ENCODE measurements at regions not wholly inside any gene's neighbourhood (a gene's known extent, or its start where the extent isn't known, plus 50 kb on each side); places are given as distances from the start of the nearest gene placed in this dataset.

DNA sequence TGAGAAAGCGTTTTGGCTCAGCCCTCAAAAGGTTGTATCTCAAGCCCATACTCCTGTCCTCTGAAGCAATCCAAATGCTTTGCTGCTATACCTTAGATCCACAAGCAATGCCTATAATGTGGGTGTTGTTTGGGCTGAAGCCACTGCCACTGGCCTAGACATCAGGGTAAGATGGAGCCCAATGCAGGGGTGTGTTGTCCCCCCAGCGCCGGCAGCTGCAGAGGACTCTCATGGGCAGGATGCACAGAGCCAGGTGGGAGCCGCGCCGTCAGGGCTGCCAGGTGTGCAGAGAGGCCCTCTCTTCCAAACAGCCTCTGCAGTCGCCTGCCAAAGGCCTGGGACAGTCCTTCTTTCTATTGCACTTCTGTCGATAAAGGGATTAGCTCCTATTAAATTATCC is 205.2 kb upstream of the SHH start (continued):
- TF ChIP-seq POLR2AphosphoS5 (IDR thresholded peaks at IDR 0.05; ENCODE audit: low read depth) = no peak

DNA sequence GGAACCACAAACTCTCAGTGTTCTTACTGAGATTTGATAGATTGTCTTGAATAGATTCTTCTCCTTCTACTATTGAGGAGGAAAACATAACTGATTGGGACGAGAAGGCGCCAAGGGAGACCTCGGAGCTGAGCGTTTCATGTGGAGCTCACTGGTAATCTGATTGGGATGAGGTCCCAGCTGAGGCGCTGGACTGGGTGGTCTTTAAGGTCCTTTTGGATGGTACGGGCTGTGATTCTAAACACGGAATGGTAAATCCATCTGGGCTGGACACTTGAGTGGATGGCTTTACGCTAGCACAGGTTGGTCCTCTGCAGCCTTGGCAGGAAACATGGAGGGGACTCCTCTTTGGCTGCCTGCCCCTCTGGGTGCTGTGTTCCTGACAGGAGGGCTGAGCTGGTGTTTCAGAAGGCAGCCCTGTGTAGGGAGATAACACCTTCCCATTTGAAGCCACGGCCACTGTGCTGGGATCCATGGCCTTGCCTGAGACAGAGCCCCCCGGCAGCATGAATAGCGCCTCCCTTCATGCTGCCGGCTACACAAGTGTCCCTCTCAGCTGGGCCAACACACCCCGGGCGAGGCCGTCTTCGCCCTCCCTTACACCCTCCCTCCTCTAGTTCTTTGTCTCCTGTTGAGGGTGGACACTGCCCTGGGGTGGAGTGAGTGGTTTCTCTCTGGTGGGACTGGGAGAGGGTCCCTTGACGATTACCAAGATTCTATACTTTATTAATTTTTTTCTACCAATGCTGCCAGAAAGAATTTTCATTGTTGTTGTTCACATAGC is 203.2 kb upstream of the SHH start:
- no peaks in the 10 kb centered on the region for H3K27me3 ChIP-seq (ENCODE audit: insufficient read depth)
- ATAC-seq (no peak), DNase-seq (ENCODE audit: low spot score) (no peak)
- no peaks in the 10 kb centered on the region for H3K9me2 ChIP-seq (ENCODE audit: insufficient read depth)
- no peak overlapping the region for H3K27ac ChIP-seq (ENCODE audit: low read depth)
- H2AFZ ChIP-seq = no peak overlapping the region
- Mint-ChIP-seq H3K27ac (no peak overlapping the region), H3K4me3 (no peak overlapping the region), H3K9me3 (no peaks in the 10 kb centered on the region; the same call in 1 of the 3 replicates), H3K4me1 (peaks cover 6% of the 10 kb centered on the region; the same call in 2 of the 3 replicates), H3K27me3 (ENCODE audit: insufficient read depth, low read depth, poor library complexity) (peaks cover 2% of the 10 kb centered on the region), H3K36me3 (ENCODE audit: low read depth) (no peaks in the 10 kb centered on the region)
- no peaks in the 10 kb centered on the region for H3K79me2 ChIP-seq (replicated peaks; ENCODE audit: insufficient read depth)
- no peaks in the 10 kb centered on the region for H3K36me3 ChIP-seq (ENCODE audit: insufficient read depth)
- no peak overlapping the region for H3K4me2 ChIP-seq
- H3K4me3 ChIP-seq = no peak overlapping the region
- H3F3A ChIP-seq (replicated peaks; ENCODE audit: low read depth) = no peaks in the 10 kb centered on the region
- no peaks in the 10 kb centered on the region for H3K4me1 ChIP-seq (ENCODE audit: insufficient read depth)
- no peaks in the 10 kb centered on the region for H4K20me1 ChIP-seq (replicated peaks; ENCODE audit: insufficient read depth)
- TF ChIP-seq NANOG (IDR thresholded peaks at IDR 0.05; ENCODE audit: borderline replicate concordance) = no peak
- no peak for TF ChIP-seq STAT1 (IDR thresholded peaks at IDR 0.05; ENCODE audit: unreplicated experiment)
- TF ChIP-seq EZH2phosphoT487 (IDR thresholded peaks at IDR 0.05; ENCODE audit: unreplicated experiment) = no peak
- TF ChIP-seq CTCF (conservative IDR thresholded peaks at IDR 0.05; ENCODE audit: low read depth in 2 of 2) = no peak
- no peak for TF ChIP-seq ZNF114 (CRISPR knock-in tag; IDR thresholded peaks at IDR 0.05)
- no peak for TF ChIP-seq CREB1 (CRISPR knock-in tag; IDR thresholded peaks at IDR 0.05; ENCODE audit: low read depth)
- no peak for TF ChIP-seq ZNF462 (CRISPR knock-in tag; IDR thresholded peaks at IDR 0.05)
- no peak for TF ChIP-seq EZH2 (IDR thresholded peaks at IDR 0.05; ENCODE audit: low read depth, unreplicated experiment)
- TF ChIP-seq, protein P1, sequence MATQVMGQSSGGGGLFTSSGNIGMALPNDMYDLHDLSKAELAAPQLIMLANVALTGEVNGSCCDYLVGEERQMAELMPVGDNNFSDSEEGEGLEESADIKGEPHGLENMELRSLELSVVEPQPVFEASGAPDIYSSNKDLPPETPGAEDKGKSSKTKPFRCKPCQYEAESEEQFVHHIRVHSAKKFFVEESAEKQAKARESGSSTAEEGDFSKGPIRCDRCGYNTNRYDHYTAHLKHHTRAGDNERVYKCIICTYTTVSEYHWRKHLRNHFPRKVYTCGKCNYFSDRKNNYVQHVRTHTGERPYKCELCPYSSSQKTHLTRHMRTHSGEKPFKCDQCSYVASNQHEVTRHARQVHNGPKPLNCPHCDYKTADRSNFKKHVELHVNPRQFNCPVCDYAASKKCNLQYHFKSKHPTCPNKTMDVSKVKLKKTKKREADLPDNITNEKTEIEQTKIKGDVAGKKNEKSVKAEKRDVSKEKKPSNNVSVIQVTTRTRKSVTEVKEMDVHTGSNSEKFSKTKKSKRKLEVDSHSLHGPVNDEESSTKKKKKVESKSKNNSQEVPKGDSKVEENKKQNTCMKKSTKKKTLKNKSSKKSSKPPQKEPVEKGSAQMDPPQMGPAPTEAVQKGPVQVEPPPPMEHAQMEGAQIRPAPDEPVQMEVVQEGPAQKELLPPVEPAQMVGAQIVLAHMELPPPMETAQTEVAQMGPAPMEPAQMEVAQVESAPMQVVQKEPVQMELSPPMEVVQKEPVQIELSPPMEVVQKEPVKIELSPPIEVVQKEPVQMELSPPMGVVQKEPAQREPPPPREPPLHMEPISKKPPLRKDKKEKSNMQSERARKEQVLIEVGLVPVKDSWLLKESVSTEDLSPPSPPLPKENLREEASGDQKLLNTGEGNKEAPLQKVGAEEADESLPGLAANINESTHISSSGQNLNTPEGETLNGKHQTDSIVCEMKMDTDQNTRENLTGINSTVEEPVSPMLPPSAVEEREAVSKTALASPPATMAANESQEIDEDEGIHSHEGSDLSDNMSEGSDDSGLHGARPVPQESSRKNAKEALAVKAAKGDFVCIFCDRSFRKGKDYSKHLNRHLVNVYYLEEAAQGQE (IDR thresholded peaks at IDR 0.05; ENCODE audit: unreplicated experiment) = no peak
- TF ChIP-seq POLR2AphosphoS5 (IDR thresholded peaks at IDR 0.05; ENCODE audit: low read depth) = no peak
- TF ChIP-seq JUNB (IDR thresholded peaks at IDR 0.05; ENCODE audit: unreplicated experiment) = no peak
- no peak for TF ChIP-seq ETS1 (IDR thresholded peaks at IDR 0.05)

Data from GM23338 (cell line).